Cardiac fibroblast (primary cell): ENCODE measurements at regions not wholly inside any gene's neighbourhood (a gene's known extent, or its start where the extent isn't known, plus 50 kb on each side); places are given as distances from the start of the nearest gene placed in this dataset.
"Not testable (repeated sequence)": the region's sequence is repeated elsewhere in the genome, so short reads cannot be mapped to it uniquely, and the experiment has no call there.

ENCODE experiments used
- DNase-seq, 2 donors: peaks; one replicate each; pipeline versions ENCODE4 v3.0.0 to v3.0.0-alpha.2; 2010; ENCODE audit warnings: low read depth in 2 of 2
- H3K4me3 ChIP-seq, 2 donors: replicated peaks in 1 of 2; 1 replicate in 1 of 2; 2 replicates in 1 of 2; pipeline ENCODE4 v1.5.1; 2011; ENCODE audit warnings: low read depth in 2 of 2, low read length in 2 of 2, mild to moderate bottlenecking in 2 of 2, moderate library complexity in 1 of 2
- TF ChIP-seq, protein P1 (sequence below): IDR thresholded peaks from one replicate; pipeline ENCODE4 v1.5.1; 2011; ENCODE audit warnings: low read depth, mild to moderate bottlenecking, low read length, inconsistent platforms

DNA sequence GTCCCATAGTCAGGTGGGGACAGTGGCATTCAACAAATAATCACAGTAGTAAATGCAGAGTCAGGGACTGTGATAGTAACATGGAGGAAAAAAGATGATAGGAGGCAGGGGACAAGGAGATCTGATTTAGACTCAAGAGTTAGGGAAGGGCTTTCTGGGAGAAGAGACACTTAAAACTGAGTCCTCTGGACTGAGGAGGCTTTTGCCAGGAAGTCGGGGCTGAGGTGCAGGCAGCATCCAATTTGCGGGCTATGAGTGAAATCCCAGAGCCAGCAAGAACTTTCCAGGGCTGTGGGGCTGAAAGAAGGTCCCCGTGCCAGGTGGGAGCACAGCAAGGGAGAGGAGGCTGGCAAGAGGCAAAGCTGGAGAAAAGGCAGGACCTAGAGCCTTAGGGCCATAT is 124.1 kb downstream of the KIF4B start:
- TF ChIP-seq, protein P1, sequence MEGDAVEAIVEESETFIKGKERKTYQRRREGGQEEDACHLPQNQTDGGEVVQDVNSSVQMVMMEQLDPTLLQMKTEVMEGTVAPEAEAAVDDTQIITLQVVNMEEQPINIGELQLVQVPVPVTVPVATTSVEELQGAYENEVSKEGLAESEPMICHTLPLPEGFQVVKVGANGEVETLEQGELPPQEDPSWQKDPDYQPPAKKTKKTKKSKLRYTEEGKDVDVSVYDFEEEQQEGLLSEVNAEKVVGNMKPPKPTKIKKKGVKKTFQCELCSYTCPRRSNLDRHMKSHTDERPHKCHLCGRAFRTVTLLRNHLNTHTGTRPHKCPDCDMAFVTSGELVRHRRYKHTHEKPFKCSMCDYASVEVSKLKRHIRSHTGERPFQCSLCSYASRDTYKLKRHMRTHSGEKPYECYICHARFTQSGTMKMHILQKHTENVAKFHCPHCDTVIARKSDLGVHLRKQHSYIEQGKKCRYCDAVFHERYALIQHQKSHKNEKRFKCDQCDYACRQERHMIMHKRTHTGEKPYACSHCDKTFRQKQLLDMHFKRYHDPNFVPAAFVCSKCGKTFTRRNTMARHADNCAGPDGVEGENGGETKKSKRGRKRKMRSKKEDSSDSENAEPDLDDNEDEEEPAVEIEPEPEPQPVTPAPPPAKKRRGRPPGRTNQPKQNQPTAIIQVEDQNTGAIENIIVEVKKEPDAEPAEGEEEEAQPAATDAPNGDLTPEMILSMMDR, result no peak
- DNase-seq, result no peak
- no peak overlapping the region for H3K4me3 ChIP-seq

DNA sequence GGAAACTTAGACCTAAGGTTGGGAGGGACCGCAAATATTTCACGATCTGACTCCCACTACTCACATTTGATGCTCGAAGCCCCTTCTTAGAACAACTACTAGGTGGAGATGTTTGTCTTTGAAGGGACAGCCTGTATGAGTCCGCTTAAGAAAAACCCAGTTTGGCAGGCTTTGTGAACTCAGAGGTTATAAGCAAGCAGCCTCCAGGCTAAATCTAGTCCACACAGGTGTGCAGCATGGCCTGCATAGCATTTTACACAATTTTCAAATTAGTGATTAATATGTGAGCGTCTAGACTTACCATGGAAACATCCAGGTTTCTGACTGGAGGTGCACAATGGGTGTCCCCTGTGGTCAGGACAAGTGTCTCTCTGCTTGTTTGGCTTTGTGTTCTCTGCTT is 127.1 kb downstream of the KIF4B start:
- no peak overlapping the region for H3K4me3 ChIP-seq
- DNase-seq, result no peak
- TF ChIP-seq, protein P1, result no peak

DNA sequence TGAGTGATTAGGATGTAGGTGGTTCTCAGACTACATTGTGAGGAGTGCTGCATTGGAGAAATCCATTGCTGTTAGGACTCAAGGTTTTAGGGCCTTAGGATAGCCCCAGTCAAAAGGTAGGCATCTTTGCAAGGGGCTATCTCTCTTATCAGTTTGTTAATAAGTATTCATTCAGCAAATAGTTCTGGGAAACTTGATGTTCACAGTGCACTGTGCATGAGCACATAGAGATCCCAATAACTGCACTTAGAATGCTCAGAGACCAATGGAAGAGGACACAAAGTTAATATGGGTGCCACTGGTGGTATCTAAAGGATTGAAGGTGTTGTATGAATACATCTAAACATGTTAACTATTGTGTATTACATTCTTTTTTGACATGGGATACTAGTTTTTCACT is 131.4 kb downstream of the KIF4B start:
- no peak for DNase-seq
- TF ChIP-seq, protein P1, result no peak
- no peak overlapping the region for H3K4me3 ChIP-seq

DNA sequence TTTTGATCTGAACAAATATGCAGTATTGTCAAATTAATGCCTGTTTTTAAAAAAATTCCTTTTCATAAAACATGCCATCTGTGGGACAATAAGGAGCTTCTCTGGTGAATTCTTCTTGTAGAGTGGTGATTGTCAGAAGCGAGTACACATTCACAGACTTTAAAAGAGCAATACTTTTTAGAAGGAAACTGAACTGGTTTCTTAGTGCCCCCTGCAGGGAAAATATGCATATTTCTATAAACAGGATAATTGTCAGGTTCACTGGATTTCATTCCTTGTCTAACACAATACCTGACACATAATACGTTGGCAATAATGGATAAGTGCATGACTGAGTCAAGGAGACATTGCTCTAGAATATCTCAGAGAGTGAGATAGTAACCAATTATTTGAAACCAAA is 133.7 kb downstream of the KIF4B start:
- TF ChIP-seq, protein P1, result peak; percentile 28
- peak; percentile 24 to 32 for DNase-seq

DNA sequence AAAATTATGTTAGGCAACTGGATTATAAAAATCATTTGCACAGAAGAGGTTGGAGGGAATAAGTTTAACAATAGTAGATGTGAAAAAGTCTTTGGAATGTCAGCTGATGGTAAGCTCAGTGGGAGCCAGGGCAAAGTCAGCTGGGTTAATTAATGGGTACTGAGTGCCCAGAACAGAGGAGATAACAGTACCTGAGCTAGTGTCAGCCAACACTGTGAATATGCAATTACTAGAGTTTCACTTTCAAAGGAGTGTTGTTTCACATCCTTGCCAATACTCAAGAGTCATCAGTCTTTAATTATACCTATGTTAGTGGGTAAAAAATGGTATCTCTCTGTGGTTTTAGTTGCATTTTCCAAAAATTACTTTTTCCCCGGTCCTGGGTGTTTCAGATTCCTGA is 135.1 kb downstream of the KIF4B start:
- TF ChIP-seq, protein P1, result no peak
- H3K4me3 ChIP-seq, result no peak overlapping the region
- no peak for DNase-seq

More for the DNA sequence above, 133.7 kb downstream of the KIF4B start:
- no peak overlapping the region for H3K4me3 ChIP-seq

DNA sequence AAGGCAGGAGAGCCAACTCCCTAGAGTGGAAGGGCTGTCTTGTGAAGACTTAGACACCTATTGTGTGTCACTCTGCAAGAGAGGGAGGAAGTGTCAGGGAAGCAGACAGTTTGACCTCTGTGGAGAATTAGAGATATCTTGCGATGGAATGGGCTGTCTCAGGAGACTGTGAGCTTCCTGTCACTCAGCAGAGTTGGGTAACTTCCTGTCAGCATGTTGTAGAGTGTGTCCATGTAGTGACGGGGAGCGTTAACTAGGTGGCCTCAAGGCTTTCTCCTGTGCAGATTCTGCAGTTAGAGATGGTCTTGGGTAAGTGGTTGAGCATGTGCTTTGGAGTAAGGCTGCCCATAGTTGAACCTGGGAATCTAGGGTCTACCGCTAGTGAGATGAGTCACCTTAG is 136.5 kb downstream of the KIF4B start:
- no peak overlapping the region for H3K4me3 ChIP-seq
- DNase-seq, result no peak
- TF ChIP-seq, protein P1, result no peak

DNA sequence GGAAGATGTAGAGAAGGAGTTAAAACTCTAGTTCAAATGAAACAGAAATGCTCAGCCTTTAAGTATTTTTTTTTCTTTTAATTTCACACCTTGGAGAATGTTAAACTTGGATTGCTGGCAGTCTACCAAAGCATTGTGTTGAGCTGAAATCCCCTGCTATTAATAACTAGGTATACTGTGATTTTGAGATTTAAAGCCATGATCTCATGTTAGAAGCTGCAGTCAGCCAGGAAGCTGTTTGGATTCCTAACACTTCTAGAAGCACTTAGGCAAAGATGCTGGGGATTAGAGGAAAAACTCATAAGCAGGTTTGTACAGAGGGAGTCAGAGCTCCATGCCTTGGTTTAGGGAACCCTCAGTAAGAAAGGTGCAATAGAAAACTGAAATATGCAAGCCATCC is 141.4 kb downstream of the KIF4B start:
- H3K4me3 ChIP-seq, result no peak overlapping the region
- DNase-seq, result no peak

DNA sequence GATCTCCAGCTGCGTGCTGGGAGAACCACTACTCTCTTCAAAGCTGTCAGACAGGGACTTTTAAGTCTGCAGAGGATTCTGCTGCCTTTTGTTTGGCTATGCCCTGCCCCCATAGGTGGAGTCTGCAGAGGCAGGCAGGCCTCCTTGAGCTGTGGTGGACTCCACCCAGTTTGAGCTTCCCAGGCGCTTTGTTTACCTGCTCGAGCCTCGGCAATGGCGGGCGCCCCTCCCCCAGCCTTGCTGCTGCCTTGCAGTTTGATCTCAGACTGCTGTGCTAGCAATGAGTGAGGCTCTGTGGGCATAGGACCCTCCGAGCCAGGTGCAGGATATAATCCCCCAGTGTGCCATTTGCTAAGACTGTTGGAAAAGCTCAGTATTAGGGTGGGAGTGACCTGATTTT is 149.5 kb downstream of the KIF4B start:
- not testable (repeated sequence) for H3K4me3 ChIP-seq, DNase-seq

More for the DNA sequence above, 141.4 kb downstream of the KIF4B start:
- TF ChIP-seq, protein P1, result no peak
